Left hindlimb (tissue), 1 donor: ENCODE measurements at regions not wholly inside any gene's neighbourhood (a gene's known extent, or its start where the extent isn't known, plus 50 kb on each side); places are given as distances from the start of the nearest gene placed in this dataset.

Experiments
- DNase-seq: peaks from one replicate; pipeline ENCODE4 v3.0.0-alpha.2; 2018

- no peak for DNase-seq
These were observed 816.2 kb upstream of the SOX9 start for GRCh38 chr17:71304498-71305158.

- no peak for DNase-seq
These were observed 807.0 kb upstream of the SOX9 start for GRCh38 chr17:71313866-71314265.

GRCh38 chr17:71315568-71315967 is 805.3 kb upstream of the SOX9 start:
- DNase-seq: no peak

- no peak for DNase-seq
These were observed 804.5 kb upstream of the SOX9 start for GRCh38 chr17:71316176-71316897.

GRCh38 chr17:71320009-71320796 is 800.6 kb upstream of the SOX9 start:
- DNase-seq: no peak

GRCh38 chr17:71325117-71325516 is 795.7 kb upstream of the SOX9 start:
- no peak for DNase-seq

- no peak for DNase-seq
These were observed 794.9 kb upstream of the SOX9 start for GRCh38 chr17:71325886-71326285.

GRCh38 chr17:71327376-71328059 is 793.3 kb upstream of the SOX9 start:
- no peak for DNase-seq

- no peak for DNase-seq
These were observed 791.3 kb upstream of the SOX9 start for GRCh38 chr17:71329310-71330098.

GRCh38 chr17:71330099-71330375 is 790.8 kb upstream of the SOX9 start:
- DNase-seq: no peak

GRCh38 chr17:71331754-71332325 is 789.0 kb upstream of the SOX9 start:
- DNase-seq: no peak

- no peak for DNase-seq
These were observed 786.6 kb upstream of the SOX9 start for GRCh38 chr17:71334048-71334751.

- no peak for DNase-seq
These were observed 785.6 kb upstream of the SOX9 start for GRCh38 chr17:71335212-71335611.

GRCh38 chr17:71337938-71338337 is 782.9 kb upstream of the SOX9 start:
- no peak for DNase-seq

- no peak for DNase-seq
These were observed 782.4 kb upstream of the SOX9 start for GRCh38 chr17:71338396-71338795.

GRCh38 chr17:71339206-71339605 is 781.6 kb upstream of the SOX9 start:
- no peak for DNase-seq

- DNase-seq: no peak
These were observed 778.1 kb upstream of the SOX9 start for GRCh38 chr17:71342737-71343136.

- DNase-seq: no peak
These were observed 770.8 kb upstream of the SOX9 start for GRCh38 chr17:71349908-71350600.

GRCh38 chr17:71360301-71360700 is 760.5 kb upstream of the SOX9 start:
- DNase-seq: no peak

GRCh38 chr17:71361656-71362450 is 759.0 kb upstream of the SOX9 start:
- DNase-seq: no peak
